HG03103 (cell line): ENCODE measurements at regions not wholly inside any gene's neighbourhood (a gene's known extent, or its start where the extent isn't known, plus 50 kb on each side); places are given as distances from the start of the nearest gene placed in this dataset.
"Not testable (repeated sequence)": the region's sequence is repeated elsewhere in the genome, so short reads cannot be mapped to it uniquely, and the experiment has no call there.

Source experiments
- ATAC-seq: cut with Tn5 transposase; IDR thresholded peaks from one replicate; pipeline ENCODE4 v1.9.1; 2021; ENCODE audit warnings: low read depth; ENCODE audit not compliant: unreplicated experiment

- no peak for ATAC-seq
These were observed 177.7 kb downstream of the OR4M2 start for GRCh38 chr15:22258009-22258397.

GRCh38 chr15:22258398-22259150 is 178.2 kb downstream of the OR4M2 start:
- no peak for ATAC-seq

DNA sequence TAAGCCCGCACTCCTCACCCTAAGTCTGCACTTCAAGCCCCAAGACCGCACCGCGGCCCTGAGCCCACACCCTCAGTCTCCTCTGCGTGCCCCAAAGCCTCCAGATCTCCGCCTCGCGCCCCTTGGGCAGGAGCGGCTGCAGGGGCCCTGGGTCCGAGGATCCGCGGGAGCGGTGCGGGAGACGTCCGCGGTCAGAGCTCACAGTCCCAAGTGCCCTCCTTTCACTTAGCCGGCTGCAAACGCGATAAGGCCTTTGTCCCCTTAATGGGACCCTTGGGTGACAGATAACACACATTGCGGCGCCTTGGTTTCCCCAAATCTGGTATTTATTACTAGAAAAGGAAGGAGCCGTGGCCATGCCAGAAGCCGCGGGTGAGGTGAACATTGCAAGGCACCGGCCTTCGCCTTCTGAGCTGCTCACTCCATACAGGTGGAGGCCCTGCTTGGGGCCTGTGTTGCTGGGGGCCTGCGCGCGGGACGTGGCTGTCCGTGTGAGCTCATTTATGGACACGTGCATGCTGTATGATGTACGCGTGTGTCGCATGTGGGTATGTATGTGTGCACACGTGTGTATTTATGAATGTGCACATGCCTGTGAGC is 178.9 kb downstream of the OR4M2 start:
- not testable (repeated sequence) for ATAC-seq

GRCh38 chr15:22259881-22260421 is 179.6 kb downstream of the OR4M2 start:
- ATAC-seq = no peak

GRCh38 chr15:22262613-22263020 is 182.3 kb downstream of the OR4M2 start:
- no peak for ATAC-seq

- ATAC-seq = no peak
These were observed 183.4 kb downstream of the OR4M2 start for GRCh38 chr15:22263738-22264137.

DNA sequence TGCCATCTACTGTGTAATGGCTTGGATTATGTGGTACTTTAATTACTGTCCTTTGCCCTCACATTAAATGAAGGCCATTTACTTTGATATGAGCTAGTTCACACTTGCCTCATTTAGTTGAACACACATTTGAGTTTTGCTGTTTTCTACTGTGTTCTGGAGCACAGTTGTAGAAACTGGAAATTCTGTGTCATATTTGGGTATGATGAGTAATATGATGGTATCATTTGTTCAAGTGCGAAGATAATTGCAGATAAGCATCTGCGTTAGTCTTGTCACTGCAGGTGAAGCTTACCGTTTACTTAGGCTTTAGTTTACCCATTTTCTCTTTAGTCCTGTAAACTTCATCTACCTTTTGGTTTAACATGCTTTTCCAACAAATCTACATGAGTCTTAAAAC is 183.9 kb downstream of the OR4M2 start:
- ATAC-seq = not testable (repeated sequence)

DNA sequence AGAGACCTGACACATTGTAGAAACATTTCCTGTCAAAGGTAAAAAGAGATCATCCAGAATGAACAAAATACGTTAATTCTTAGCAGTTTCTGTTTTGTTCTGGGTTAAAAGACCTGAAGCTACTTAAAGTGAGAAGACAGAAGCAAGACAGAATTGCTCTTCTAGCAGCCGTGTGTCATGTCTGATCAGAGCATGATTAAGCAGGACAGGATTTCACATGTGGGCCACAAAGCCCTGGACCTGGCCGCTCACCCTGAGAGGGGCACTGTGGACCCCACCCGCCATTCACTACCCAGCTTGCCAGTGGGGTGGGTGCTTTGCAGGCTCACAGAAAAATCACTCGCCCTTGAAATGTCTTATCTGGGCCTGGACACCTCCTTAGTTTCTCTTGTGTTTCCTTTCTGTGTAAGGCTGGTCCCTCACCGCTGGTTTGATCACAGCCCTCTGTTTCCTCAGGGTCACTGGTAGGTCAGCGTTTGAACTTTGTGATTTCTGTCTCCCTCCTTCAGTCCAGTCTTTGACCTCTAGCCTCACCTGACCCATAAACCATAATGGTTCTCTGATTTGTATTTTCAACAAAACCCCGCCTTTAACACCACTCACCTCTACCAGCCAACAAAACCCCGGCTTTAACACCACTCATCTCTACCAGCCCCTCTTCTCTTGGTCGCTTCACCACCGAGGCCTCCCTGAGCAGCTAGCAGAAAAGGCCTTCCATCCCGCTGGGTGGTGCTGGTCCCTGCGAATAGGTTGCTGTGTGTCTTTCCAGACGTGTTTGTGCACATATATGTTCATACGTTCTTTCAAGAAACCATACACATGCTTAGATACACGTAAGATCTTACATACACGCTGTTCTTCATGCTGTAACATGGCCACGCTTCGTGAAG is 185.0 kb downstream of the OR4M2 start:
- no peak for ATAC-seq

- ATAC-seq = no peak
These were observed 185.6 kb downstream of the OR4M2 start for GRCh38 chr15:22265970-22266369.

DNA sequence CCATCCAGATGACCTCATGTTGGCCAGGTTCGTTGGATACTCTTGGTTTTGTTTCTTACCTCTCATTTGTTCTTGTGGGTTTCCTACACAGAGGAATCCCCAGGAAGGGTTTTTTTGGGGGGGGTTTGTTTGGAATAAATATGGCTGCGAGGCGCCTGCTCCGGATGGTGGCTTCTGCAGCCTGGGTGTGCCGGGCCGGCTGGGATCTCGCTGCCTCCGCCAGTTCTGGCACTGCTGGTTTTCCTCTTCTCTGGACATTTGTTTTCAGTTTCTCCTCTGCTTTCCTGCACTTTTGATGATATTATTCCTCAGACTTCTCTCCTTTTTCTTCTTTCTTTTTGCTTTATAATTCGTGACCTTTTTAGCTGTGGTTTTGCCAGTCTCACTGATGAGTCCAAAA is 187.4 kb downstream of the OR4M2 start:
- no peak for ATAC-seq

- not testable (repeated sequence) for ATAC-seq
These were observed 187.9 kb downstream of the OR4M2 start for GRCh38 chr15:22268201-22268600.

DNA sequence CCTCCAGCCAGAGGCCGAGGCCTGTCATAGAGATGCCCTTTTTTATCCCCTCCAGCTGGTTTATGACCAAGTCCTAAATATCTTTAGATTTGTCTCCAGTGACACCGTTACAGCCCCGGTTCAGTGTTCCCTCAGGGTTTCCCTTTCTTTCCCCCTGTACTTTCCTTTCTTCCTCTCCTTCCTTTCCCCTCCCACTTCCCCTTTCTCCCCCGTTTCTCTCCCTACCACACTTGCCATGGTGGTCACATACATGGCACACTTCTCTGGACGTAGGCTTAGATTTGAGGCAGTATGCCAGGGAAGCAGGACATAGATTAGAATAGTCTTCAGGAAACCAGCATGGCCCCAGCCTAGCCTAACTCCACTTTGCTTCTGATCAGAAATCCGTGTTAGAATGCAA is 188.3 kb downstream of the OR4M2 start:
- not testable (repeated sequence) for ATAC-seq

GRCh38 chr15:22272286-22273160 is 186.2 kb upstream of the GOLGA6L22 start:
- ATAC-seq = not testable (repeated sequence)

DNA sequence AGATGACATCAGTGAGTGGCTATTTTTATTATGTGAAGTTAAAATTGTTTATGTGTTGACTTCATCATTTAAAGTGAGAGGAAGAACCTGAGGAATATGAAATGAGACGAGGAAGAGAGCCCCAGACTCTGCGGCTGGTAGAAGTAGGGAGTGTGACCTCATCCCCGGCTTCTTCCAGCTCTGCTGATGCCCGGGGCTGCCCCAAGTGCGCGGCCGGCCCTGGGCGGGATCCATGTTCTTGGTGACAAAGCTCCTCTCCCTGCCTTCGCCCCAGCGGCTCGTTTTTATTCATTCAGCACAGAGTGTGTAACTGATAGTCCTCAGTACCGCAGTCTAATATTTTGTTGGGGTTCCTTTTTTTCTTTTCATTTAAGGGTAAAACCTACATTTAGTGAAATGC is 185.5 kb upstream of the GOLGA6L22 start:
- ATAC-seq = not testable (repeated sequence)

DNA sequence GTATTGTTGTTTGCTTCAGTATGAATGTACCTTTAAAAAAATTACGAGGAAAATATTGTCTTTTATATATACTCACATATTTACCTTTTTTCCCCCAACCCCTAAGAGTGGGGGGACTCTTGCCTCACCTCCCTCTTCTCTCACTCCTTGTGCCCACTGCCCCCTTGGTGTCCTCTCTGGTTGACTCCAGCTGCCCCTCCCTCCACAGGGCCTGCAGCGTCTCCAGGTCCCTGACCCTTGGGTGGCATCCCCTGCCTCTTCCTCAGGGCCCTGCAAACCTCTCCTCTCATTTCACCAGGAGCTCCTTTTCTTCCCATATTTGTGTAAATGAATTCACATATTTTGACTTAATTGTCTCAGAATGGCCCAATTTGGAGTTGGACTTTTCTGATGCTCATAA is 184.3 kb upstream of the GOLGA6L22 start:
- ATAC-seq = not testable (repeated sequence)

DNA sequence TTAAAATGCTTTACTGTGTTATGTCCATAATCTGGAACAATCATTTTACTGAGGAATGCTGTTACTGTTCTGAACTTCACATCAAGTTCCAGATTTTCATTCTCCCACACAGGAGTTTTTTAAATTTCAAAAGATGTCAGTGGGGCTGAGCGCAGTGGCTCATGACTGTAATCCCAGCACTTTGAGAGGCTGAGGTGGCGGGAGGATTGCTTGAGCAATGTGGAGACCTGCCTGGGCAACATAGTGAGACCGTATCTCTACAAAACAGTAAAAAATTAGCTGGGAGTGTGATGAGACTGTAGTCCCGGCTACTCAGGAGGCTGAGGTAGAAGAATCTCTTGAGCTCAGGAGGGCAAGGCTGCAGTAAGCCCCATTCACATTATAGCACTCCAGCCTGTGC is 177.9 kb upstream of the GOLGA6L22 start:
- not testable (repeated sequence) for ATAC-seq

DNA sequence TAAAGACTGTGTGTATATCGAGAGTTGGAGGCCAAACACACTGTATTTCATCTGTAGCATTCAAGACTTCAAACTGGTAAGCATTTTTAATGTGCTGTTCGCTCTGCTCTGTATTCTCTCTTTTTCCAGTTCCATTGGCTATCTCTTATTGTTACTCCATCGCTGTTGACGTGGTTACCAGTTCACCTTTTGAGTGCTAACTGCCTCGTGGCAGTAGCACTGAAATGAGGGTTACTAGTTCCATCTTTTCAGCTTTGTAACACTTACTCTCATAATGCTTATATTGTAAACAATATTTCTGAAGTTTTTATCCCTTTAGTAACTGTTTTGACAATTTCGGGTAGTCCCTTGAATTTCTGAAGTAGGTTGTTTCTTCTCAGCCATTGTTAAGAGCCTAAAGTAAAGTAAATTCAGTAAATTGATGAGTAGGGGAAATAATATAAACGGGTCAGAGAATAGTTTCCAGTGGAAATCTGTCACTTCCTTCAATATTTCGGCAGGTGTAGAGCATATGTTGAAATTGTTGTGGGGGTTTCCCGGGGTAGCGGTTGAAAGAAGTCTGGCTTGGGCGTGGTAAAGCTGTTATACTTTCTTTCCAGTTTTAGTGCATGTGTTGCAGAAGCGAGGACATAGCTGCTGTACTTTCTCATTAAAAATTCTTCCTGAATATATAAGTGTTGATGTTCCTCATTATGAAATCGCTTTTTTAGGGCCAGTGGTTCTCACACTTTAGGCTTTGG is 175.7 kb upstream of the GOLGA6L22 start:
- not testable (repeated sequence) for ATAC-seq

GRCh38 chr15:22284795-22285420 is 173.8 kb upstream of the GOLGA6L22 start:
- ATAC-seq = not testable (repeated sequence)

- ATAC-seq = not testable (repeated sequence)
These were observed 167.6 kb upstream of the GOLGA6L22 start for GRCh38 chr15:22291054-22291453.
